Inflammatory macrophage treated with lipopolysaccharide for 4 hours (primary cell): ENCODE measurements at regions not wholly inside any gene's neighbourhood (a gene's known extent, or its start where the extent isn't known, plus 50 kb on each side); places are given as distances from the start of the nearest gene placed in this dataset.
A peak's percentile ranks its signal among the peaks of the same experiment; 100 is the strongest.
"Not testable (repeated sequence)": the region's sequence is repeated elsewhere in the genome, so short reads cannot be mapped to it uniquely, and the experiment has no call there.

ENCODE experiments used
- DNase-seq: peaks from one replicate; pipeline ENCODE4 v3.0.0-alpha.2; 2020

DNA sequence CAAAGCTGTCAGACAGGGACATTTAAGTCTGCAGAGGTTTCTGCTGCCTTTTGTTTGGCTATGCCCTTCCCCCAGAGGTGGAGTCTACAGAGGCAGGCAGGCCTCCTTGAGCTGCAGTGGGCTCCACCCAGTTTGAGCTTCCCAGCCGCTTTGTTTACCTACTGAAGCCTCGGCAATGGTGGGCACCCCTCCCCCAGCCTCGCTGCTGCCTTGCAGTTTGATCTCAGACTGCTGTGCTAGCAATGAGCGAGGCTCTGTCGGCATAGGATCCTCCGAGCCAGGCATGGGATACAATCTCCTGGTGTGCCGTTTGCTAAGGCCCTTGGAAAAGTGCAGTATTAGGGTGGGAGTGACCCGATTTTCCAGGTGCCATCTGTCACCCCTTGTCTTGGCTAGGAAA is 149.4 kb upstream of the PGRMC2 start:
- not testable (repeated sequence) for DNase-seq

DNA sequence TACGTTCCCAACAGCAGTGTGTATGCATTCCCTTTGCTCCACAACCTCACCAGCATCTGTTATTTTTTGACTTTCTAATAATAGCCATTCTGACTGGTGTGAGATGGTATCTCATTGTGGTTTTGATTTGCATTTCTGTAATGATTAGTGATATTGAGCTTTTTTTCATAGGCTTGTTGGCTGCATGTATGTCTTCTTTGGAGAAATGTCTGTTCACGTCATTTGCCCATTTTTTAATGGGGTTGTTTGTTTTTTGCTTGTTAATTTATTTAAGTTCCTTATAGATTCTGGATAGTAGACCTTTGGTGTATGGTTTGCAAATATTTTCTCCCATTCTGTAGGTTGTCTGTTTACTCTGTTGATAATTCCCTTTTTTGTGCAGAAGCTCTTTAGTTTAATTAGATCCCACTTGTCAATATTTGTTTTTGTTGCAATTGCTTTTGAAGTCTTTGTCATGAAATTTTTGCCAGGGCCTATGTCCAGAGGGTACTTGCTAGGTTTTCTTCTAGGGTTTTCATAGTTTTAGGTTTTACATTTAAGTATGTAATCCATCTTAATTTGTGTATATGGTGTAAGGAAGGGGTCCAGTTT is 141.5 kb upstream of the PGRMC2 start:
- not testable (repeated sequence) for DNase-seq

DNA sequence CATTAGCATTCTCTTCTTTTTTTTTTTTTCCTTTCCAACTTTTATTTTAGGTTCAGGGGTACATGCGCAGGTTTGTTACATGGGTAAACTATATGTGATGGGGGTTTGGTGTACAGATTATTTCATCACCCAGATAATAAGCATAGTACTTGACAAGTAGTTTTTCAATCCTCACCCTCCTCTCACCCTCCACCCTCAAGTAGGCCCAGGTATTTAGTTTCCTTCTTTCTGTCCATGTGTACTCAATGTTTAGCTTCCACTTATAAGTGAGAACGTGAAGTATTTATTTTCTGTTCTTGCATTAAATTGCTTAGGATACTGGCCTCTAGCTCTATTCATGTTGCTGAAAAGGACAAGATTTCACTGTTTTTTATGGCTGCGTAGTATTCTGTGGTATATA is 140.8 kb upstream of the PGRMC2 start:
- DNase-seq: no peak

DNA sequence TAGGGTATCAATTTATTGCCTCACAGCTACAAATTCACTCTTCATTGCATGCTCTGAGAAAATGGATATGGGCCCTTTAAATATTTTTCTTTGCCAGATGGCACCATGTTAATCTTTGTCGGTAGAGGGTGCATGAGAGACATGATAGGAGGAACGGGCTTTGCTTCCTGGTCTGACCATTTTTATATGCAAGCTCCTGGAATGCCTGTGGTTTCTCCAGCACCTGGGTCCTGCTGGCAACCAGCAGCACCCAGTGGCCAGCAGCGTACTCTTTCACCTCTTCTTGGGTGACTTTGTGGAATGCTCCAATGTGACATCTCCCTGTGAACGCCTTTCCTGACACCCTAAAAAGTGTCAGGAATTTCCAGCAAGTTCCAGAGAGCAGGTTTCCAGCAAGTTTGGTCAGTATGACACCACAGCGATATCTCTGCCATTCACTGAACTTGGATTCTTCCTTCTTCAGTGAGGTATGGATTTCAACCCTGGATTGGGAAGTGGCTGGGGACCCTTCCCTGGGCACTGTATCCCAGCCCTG is 140.3 kb upstream of the PGRMC2 start:
- peak; percentile 4 for DNase-seq

DNA sequence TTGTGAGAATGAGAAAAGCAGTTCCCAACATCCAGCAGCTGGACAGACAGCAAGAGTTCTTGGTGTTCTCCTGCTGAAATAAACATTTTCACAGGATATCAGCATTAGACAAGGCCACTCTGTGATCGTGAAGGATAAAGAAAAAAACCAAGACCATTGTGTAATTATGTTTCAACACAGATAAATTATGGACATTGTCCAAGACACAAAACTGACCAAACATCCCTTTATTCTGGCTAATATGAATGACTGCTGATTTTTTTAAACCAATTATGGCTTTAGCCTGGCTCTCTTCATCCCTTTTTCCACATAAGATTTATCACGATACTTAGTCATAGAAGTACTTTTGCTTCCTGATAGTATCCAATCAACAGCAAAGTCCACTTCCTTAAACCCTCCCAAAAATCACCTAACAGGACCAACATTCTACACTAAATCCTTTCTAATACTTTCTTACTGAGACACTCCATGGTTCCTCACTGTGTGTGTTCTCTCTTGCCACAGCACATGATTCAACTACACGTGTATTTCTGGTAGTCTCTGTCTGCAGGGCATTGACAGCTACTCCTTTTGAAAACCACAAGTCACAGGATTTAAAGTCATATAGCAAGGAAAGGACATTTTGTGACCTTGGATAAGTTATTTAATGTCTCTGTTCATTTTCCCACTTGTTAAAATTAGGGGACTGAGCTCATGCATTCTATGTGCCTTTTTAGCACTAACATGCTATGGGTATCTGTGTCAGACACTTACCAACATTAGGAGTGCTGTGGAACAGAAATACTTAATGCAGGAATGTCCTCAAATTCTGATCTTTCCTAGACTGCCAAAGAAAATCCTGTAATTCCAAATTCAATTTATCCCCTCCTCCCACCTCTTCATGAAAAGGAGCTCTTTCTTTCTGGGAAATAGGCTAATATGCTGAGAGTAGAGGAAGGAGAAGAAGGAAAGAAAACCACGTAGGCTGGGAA is 137.2 kb upstream of the PGRMC2 start:
- peak; percentile 27 for DNase-seq

DNA sequence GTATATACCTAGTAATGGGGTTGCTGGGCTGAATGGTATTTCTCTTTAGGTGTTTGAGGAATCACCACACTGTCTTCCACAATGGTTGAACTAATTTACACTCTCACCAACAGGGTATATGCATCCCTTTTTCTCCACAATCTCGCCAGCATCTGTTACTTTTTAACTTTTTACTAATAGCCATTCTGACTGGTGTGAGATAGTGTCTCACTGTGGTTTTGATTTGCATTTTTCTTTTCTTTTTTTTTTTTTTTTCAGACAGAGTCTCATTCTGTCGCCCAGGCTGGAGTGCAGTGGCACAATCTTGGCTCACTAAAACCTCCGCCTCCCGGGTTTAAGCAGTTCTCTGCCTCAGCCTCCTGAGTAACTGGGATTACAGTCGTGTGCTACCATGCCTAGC is 134.7 kb upstream of the PGRMC2 start:
- not testable (repeated sequence) for DNase-seq

DNA sequence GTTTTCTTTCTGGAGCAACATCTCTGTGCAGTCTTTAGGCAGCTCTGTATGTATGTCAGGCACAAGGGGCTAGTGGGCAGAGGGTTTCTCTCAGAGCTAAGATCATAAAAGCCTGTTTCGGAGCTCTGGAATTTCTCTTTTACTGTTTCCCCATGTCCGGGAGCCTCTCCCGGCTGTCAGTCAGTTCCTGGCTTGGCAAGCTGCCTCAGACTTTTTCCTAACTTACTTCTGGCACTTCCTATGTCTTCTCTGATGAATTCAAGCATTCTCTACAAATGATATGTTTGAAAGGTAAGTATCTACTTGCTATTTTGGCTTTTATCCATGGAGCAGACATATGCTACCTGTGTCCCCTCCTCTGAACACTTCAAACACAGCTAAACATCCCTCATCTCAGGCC is 129.3 kb upstream of the PGRMC2 start:
- DNase-seq: no peak

DNA sequence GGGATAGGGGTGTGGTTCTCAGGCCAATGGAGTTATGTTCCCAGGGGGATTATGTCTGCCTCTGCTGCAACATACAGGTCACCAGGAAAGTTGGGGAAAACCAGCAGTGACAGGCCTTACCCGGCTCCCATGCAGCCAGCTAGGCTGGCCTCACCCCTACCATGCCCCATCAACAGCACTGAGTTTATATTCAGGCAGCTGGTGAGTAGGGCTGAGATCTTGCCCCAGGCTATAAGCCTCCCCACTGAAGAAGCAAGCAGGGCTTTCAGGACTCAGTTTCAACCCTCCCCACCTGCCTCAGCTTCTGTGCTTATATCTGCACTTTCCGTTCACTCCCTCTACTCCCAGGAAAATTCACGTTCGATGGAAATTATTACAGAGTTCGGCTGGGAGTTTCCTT is 122.4 kb upstream of the PGRMC2 start:
- DNase-seq: no peak

DNA sequence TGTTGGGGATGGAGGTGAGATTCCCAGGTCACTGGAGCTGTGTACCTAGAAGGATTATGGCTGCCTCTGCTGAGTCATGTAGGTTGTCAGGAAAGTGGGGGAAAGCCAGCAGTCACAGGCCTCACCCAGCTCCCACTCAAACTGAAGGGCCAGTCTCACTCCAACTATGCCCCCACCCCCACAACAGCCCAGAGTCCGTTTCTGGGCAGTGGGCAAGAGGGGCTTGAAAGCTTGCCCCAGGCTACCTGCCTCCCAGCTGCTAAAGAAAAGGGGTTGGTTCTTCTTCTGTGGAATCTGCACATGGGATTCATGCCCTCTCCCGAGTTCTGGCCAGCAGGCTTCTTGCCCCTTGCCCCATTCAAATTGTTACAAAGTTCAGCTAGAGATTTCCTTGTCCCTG is 116.0 kb upstream of the PGRMC2 start:
- DNase-seq: no peak

DNA sequence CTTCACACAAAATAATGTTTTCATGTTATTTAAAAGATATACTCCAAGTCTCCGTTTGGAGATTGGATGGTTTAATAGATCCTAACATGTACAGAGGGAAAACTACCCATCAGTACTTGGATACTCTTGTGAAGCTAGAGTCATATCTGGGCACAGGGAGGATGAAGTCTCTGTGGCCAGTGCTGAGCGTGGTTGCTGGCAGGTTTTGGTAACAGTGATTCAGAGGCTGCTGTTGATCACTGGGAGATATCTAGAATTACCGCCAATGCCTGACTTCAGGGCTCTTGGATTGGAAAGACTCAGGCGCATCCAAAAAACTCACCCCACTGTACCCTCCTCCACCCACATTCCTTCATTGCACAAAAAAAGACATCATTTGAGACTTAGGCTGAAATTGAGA is 107.2 kb upstream of the PGRMC2 start:
- DNase-seq: no peak

DNA sequence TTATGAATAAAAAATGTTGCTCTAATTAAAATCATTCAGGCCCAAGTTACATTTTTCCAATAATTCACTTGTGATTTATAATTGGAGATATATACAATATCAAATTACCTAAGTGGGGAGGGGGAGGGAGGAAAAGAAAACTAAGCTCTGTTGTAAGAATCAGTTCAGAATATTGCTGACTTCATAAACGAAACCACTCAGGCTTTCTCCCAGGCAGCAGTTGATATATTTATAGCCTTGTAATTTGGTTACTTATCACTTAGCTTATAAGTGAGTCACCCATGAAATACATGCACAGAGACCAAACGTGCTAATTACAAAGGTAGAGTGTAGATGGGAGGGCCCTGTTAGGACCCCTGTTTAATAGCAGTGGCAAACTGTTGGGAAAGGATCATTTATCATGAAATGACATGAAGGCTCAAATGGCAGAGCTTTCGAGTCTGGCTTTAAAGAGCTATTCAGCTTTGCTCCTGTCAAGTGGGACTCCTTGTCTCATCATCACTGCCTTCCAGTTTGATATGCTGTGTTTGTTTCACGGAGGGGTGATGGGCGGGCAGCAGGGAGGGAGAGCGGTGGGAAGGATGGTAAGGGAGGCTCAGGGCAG is 105.6 kb upstream of the PGRMC2 start:
- DNase-seq: no peak

DNA sequence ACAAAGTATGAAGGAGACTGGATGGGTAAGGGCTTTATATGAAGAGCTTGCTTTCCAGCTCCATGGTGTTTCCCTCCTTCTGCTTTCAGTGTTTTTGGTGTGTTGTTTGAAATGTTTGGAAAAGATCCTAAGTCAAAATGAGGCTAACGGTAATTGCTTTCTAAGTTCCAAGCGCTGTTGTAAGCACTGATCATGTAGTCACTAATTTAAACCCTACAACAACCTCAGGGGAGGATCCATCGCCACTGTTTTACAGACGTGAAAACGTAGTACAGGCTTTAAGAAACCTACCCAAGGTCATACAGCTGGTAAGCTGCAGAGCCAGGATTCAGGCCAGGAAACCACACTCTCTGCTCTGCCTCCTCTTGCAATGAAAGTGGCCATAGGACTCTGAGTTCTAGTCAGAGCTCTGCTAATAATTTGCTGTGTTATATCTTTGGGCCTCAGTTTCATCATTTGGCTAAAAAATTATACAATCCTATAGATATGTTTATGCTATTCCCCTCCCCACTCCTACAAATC is 102.9 kb upstream of the PGRMC2 start:
- no peak for DNase-seq

DNA sequence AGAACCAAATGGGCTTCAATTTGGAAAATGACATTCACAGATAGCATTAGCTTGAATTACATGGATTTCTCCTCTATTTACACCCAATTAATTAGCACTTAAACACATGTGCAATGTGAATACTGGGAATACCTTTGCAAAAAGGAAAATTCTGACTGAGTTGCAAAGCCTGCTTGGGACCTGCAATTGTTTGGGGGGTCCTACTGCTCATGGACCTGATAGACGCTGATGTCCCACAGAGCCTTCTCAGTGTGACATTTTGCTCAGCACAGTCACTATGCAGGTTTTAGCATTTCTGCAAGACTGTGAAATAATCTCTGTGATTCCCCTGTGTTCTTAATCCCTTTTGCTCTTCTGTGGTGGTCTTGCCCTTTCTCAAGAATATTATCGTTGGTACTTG is 101.2 kb upstream of the PGRMC2 start:
- DNase-seq: no peak

DNA sequence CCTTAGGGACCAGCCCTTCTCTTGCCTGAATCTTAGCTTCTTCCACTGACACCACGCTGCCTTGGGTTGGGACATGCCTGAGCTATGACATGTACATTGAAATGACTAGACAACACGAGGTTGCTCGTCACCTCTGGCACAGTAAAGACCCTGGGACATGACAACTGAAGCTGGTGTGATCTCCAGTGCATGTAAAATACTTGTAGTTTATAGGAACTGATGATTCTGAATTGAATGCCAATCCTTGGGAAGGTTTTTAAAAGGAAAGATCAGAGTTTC is 100.7 kb upstream of the PGRMC2 start:
- no peak for DNase-seq

DNA sequence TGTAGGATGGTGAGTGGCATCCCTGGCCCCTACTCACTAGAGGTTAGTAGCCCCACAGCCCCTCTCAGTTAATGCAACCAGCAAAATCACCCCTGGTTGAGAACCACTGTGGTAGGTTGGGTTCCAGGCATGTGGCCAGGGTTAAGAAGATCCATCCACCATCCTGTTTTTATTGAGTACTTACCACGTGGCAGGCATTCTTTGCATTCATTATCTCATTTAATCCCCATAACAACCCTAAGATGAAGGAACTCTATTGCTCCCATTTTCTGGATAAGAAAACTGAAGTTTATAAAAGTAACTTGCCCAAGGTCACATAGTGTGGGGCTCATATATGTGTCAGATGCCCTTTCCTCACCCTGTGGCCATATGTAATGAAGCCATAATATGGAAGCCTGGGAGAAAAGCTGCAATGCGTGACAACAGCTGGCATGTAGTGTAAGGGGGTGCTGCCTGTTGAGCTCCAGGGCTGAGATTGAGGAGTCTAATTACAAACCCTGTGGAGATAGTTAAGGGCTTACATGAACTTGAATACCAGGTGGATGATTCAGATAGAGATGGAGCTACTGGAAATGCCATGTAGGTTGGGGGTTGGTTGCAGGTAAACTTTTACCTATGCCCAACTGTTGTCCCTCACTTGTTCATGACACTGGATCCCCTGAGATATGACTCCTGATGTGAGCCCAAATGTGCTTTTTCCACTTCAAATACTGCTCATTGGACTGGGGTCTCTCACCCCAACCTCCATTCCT is 100.2 kb upstream of the PGRMC2 start:
- no peak for DNase-seq

DNA sequence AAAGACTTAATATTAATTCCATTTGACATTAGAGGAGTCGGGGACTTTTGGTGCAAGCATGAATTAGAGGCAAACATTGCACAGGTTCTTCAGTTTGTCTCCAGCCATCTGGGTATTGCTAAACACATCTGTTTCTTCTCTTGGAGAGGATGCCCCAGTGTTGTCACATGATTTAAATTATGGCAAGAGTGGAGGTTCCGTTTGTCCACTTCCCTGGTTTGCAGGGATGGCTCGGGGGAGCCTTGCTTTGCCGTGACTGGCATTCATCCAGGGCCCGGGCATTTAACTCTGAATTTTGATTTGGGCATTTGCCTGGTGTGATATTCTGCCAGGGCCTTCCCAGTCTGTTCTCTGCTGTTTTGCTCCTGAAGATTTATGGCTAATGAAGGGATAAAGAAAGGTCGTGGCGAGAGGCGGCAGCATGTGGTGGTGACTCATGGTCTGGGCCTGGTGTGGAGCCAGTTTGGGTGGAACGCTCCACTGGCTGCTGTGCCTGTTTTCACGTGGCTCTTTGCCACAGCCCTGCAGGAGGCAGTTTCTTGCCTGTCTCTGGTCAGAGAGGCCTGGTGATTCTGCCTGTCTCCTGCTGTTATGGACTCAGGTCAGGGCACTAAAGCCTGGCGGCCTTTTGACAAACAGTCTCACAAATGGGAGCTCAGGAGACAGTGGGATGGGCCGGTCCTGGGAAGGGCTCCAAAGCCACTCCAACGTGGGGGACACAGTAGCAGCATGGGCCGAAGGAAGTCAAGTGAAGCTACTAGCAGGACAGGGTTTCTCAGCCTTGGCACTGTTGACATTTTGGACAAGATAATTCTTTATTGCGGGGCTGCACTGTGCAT is 99.4 kb upstream of the PGRMC2 start:
- peak; percentile 51 for DNase-seq

DNA sequence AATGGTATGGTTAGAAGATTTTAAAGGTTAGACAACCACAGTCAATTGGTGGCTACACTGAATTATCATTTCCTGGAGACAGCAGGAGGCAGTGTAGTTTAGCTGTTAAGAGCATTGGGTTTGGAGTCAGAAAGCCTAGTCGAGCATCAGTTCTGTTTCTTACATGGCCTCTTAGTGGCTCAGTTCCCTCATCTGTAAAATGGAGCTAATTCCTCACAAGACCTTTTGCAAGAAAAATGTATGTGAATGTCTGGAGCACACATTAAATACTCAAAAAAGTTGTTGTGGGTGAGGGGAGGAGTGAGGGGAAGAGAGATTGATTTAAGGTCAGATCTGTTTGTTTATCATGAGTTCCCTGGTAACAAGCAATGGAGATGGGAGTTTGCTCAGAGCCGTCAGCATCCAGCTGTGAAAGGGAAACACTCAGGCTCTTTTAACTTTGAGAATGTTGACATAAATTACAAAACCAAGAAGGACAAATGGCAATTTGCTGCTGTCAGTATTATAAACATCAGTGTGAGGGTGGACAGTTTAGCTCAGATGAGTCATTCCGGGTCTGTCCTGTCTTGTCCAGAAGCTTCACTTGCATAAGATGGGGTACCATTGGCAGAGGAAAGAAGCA is 98.2 kb upstream of the PGRMC2 start:
- peak; percentile 45 for DNase-seq

DNA sequence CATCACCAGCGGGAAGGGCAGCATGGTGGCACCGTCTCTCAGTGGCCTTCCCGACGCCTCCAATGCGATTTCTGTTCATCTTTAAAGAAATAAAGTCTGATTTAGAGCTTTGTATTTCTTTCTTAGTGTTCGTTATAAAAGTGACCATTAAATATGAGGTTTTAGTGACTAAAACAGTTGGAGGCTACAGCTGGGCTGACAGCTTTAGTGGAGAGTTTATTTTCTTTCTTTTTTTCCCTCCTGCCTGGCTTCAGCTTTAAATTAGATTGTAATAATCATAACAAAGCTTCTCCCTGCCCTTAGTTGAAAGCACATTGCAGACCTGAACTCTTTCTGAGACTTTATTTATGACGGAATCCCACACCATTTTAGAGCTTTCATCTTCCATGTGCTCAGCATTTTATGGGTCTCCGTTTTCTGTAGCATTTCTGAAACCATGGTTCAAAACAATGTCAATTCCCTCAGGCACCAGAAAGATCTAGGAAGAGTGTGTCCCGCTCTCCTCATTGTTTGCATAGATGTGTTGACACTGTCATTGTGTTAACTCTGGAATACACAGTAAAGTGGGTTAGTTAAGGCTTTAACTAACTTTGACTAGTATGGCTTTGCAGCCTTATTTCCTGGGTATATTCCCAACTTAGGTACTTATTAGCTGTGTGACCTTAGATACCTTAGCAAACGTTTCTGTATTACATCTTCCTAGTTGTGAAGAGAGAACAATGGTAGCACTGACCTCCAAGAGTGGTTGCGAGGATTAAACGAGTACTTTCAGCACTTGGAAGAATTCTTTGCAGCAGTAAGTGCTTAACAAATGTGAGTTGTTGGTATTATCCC is 97.4 kb upstream of the PGRMC2 start:
- DNase-seq: no peak

DNA sequence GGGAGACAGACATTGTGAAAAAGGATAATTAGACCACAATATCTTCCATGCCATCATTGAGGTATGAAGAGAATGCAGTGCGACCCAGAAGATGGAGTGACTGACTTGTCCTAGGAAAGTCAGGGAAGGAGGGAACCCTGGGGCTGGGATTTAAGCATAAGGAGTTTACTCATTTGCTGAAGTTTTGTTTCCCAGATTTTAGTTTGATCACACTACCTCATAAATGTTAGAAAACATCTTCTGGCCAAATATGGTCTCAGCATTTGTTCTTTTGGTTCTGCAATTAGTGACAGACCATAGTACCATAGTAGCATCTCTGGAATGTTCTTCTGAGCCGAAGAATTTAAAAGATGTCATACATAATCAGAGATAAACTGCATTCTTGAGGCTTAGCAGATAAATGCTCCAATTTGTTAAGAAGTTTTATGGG is 96.5 kb upstream of the PGRMC2 start:
- DNase-seq: no peak

DNA sequence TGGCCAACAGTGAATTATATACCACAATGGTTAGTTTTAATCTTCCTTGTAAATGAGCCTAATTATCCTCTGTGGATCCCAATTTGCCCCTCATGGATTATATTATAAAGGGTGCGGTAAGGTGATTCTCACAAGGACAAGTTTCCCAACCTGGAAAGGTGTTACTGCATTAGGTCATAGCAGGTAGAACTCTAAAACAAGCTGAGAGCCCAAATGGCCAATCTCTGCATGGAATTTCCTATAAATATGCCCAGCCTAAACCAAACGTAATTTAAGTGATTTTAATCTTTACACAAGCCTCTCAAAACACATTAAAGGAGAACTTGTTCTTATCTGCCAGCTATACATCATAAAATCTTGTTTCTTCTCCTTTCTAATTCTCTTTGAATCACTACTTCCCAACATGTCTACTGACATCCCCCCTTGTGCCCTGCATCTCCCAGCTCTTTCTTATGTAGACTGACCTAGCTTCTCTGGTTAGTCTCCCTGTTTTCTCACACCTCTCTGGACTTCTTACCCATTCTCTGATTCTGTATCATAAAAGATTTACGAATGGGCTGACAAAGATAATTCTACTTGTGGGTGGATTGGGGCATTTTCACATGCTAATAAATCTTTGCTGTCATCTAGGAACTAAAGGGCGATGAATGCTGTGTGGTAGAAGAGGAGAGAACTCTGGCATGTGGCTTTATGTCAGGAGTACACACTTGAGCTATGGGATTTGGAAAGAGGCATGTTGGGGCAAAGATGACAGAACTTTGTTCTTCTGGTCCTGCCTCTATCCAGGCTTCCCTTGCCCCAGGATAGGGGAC is 94.3 kb upstream of the PGRMC2 start:
- DNase-seq: no peak
